OCI-LY7 (cell line): ENCODE measurements at regions not wholly inside any gene's neighbourhood (a gene's known extent, or its start where the extent isn't known, plus 50 kb on each side); places are given as distances from the start of the nearest gene placed in this dataset.

Experiments used
- BruUV-seq: library from RNA; stranded (reverse); fragments of 400-500 nt; replicated peaks from 2 replicates; lab custom pipeline; 2021; lab: Mats Ljungman, UMichigan
- CTCF ChIA-PET: fragments of 300-600 bp; sonication (Branson Sonifier 250); formaldehyde crosslinking; loops from one replicate; lab custom pipeline; 2022; ENCODE audit warnings: antibody characterized with exemption; ENCODE audit not compliant: unreplicated experiment; lab: Charles Lee
- POLR2A ChIA-PET: fragments of 300-600 bp; sonication (Branson Sonifier 250); formaldehyde crosslinking; loops from one replicate; lab custom pipeline; 2022; ENCODE audit warnings: antibody characterized with exemption; lab: Charles Lee
- DNase-seq: peaks from one replicate; pipeline ENCODE4 v3.0.0-alpha.2; 2015; ENCODE audit warnings: low spot score
- H2AFZ ChIP-seq: fragments of 200-600 bp; sonication (generic), shearing (Covaris generic); 2 replicates; pipeline ENCODE4 v1.6.1; 2014; ENCODE audit warnings: mild to moderate bottlenecking, antibody characterized with exemption, low read length, moderate library complexity
- H3K27ac ChIP-seq: fragments of 200-600 bp; sonication (generic); 2 replicates; pipeline ENCODE4 v1.5.1; 2014; ENCODE audit warnings: mixed run types, low read depth, mild to moderate bottlenecking, moderate library complexity, low read length, inconsistent platforms; ENCODE audit not compliant: poor library complexity, severe bottlenecking
- H3K36me3 ChIP-seq: fragments of 200-600 bp; sonication (generic); 2 replicates; pipeline ENCODE4 v1.6.1; 2014; ENCODE audit warnings: mild to moderate bottlenecking, antibody characterized with exemption, low read length, moderate library complexity, mixed read lengths; ENCODE audit not compliant: insufficient read depth
- H3K4me1 ChIP-seq: fragments of 200-600 bp; sonication (generic); 2 replicates; pipeline ENCODE4 v1.5.1; 2014; ENCODE audit warnings: mild to moderate bottlenecking, low read length; ENCODE audit not compliant: insufficient read depth, poor library complexity, severe bottlenecking
- H3K4me2 ChIP-seq: fragments of 200-600 bp; sonication (generic); 2 replicates; pipeline ENCODE4 v1.6.1; 2014; ENCODE audit warnings: mild to moderate bottlenecking, low read length
- H3K4me3 ChIP-seq: fragments of 200-600 bp; sonication (generic); 2 replicates; pipeline ENCODE4 v1.5.1; 2014; ENCODE audit warnings: mild to moderate bottlenecking, low read depth, low read length; ENCODE audit not compliant: poor library complexity, severe bottlenecking
- H3K79me2 ChIP-seq: fragments of 200-600 bp; sonication (generic); 2 replicates; pipeline ENCODE4 v1.6.1; 2016; ENCODE audit warnings: low read depth, mild to moderate bottlenecking, low read length, moderate library complexity, mixed read lengths; ENCODE audit not compliant: insufficient read depth
- H3K9me2 ChIP-seq: fragments of 200-600 bp; sonication (generic); 2 replicates; pipeline ENCODE4 v1.6.1; 2016; ENCODE audit warnings: mild to moderate bottlenecking, low read length, mixed read lengths; ENCODE audit not compliant: insufficient read depth
- H3K9me3 ChIP-seq: fragments of 200-600 bp; sonication (generic); 2 replicates; pipeline ENCODE4 v1.6.1; 2014; ENCODE audit warnings: mild to moderate bottlenecking, mixed run types, low read length, mixed read lengths
- H4K20me1 ChIP-seq: fragments of 200-600 bp; sonication (generic); 2 replicates; pipeline ENCODE4 v1.6.1; 2014; ENCODE audit warnings: mild to moderate bottlenecking, antibody characterized with exemption, low read length, moderate library complexity, mixed read lengths; ENCODE audit not compliant: insufficient read depth
- CTCF ChIP-seq: fragments of 200-600 bp; sonication (generic); conservative IDR thresholded peaks from 2 replicates; pipeline ENCODE4 v1.5.1; 2014; ENCODE audit warnings: mild to moderate bottlenecking, antibody characterized with exemption, low read length, moderate library complexity, mixed read lengths
- EZH2phosphoT487 ChIP-seq: fragments of 200-600 bp; sonication (generic); IDR thresholded peaks from 2 replicates; pipeline ENCODE4 v1.6.1; 2018; ENCODE audit warnings: low read depth, borderline replicate concordance, mild to moderate bottlenecking, mixed run types, antibody characterized with exemption, low read length, moderate library complexity, mixed read lengths
- intact Hi-C: fragments of 100-400 bp; cut with micrococcal nuclease; formaldehyde crosslinking; loops from one replicate; pipeline ENCODE4 v1.10.0; 2022; ENCODE audit not compliant: unreplicated experiment

DNA sequence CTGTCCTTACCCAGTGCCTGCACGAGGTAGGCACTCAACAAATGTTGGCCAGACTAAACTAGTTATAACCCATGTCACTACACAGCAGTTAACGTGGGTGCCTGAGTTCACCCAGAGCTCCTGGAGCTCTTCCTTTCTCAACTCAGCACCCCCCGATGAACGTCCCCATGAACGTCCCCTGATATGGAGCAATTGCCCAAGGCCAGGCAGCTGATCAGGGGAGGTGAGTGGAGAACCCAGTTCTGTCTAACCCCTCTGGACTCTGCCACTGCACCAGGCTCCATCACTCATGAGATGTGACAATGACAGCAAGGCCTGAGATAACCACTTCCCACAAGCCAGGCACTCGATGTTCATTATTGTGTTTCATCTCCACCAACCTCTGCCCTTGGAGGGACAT, 199.0 kb downstream of the BCL11B start:
- H2AFZ ChIP-seq, result no peak overlapping the region
- H3K36me3 ChIP-seq, result no peaks in the 10 kb centered on the region
- BruUV-seq, result no TSS peak
- no peaks in the 10 kb centered on the region for H3K9me3 ChIP-seq
- intact Hi-C loops, result no loop called here
- no peak for DNase-seq
- no peak overlapping the region for H3K4me3 ChIP-seq
- ChIA-PET CTCF (no interaction called here), POLR2A (no interaction called here)
- no peaks in the 10 kb centered on the region for H4K20me1 ChIP-seq
- no peaks in the 10 kb centered on the region for H3K4me1 ChIP-seq
- no peak for TF ChIP-seq EZH2phosphoT487
- TF ChIP-seq CTCF, result no peak
- no peak overlapping the region for H3K27ac ChIP-seq
- H3K9me2 ChIP-seq, result no peaks in the 10 kb centered on the region
- no peak overlapping the region for H3K4me2 ChIP-seq
- H3K79me2 ChIP-seq, result no peaks in the 10 kb centered on the region

- no peak overlapping the region for H2AFZ ChIP-seq
- H3K36me3 ChIP-seq, result no peaks in the 10 kb centered on the region
- no peaks in the 10 kb centered on the region for H4K20me1 ChIP-seq
- no peak overlapping the region for H3K4me2 ChIP-seq
- H3K27ac ChIP-seq, result no peak overlapping the region
- no TSS peak for BruUV-seq
- DNase-seq, result no peak
- no peaks in the 10 kb centered on the region for H3K79me2 ChIP-seq
- no peak overlapping the region for H3K4me3 ChIP-seq
- ChIA-PET POLR2A (no interaction called here), CTCF (no interaction called here)
- H3K9me2 ChIP-seq, result no peaks in the 10 kb centered on the region
- intact Hi-C loops, result no loop called here
- no peaks in the 10 kb centered on the region for H3K9me3 ChIP-seq
- H3K4me1 ChIP-seq, result no peaks in the 10 kb centered on the region
- TF ChIP-seq CTCF, result no peak
- no peak for TF ChIP-seq EZH2phosphoT487
Measured at GRCh38 chr14:99073431-99073830, 198.6 kb downstream of the BCL11B start.

- ChIA-PET CTCF (no interaction called here), POLR2A (no interaction called here)
- Histone ChIP-seq H3K4me3 (no peak overlapping the region), H3K4me1 (no peaks in the 10 kb centered on the region), H3K9me3 (no peaks in the 10 kb centered on the region), H3K36me3 (no peaks in the 10 kb centered on the region), H3K9me2 (no peaks in the 10 kb centered on the region), H2AFZ (no peak overlapping the region), H3K79me2 (no peaks in the 10 kb centered on the region), H3K4me2 (no peak overlapping the region), H3K27ac (no peak overlapping the region), H4K20me1 (no peaks in the 10 kb centered on the region)
- TF ChIP-seq CTCF (no peak), EZH2phosphoT487 (no peak)
- intact Hi-C loops, result no loop called here
- no peak for DNase-seq
- BruUV-seq, result no TSS peak
Measured at GRCh38 chr14:99075061-99075460, 196.9 kb downstream of the BCL11B start.
